Keratinocyte (primary cell): ENCODE measurements at regions not wholly inside any gene's neighbourhood (a gene's known extent, or its start where the extent isn't known, plus 50 kb on each side); places are given as distances from the start of the nearest gene placed in this dataset.

ENCODE experiments used
- CTCF ChIP-seq, 3 experiments: IDR thresholded peaks in 1 of 3; conservative IDR thresholded peaks in 1 of 3; optimal IDR thresholded peaks in 1 of 3; 2 replicates in 2 of 3; 3 replicates in 1 of 3; pipeline versions ENCODE3 to v1.5.1; 2011; ENCODE audit warnings: low read length in 3 of 3, mild to moderate bottlenecking in 3 of 3, moderate library complexity in 2 of 3, control low read depth in 1 of 3, inconsistent platforms in 1 of 3; ENCODE audit not compliant: insufficient read depth in 2 of 3; ENCODE audit errors: extremely low read depth in 1 of 3
- EZH2 ChIP-seq: IDR thresholded peaks from one replicate; pipeline ENCODE4 v1.6.1; 2012; ENCODE audit warnings: inconsistent platforms, mild to moderate bottlenecking, low read length, moderate library complexity

- TF ChIP-seq CTCF (optimal IDR thresholded peaks at IDR 0.05 in 1 of 3, IDR thresholded peaks at IDR 0.05 in 1 of 3, conservative IDR thresholded peaks at IDR 0.05 in 1 of 3; ENCODE audit: extremely low read depth in 1 of 3, insufficient read depth in 2 of 3, low read length in 3 of 3) (no peak), EZH2 (no peak)
These were observed 173.7 kb downstream of the KIF18A start for GRCh38 chr11:27933992-27934829.
